DND-41 (cell line): ENCODE measurements at regions not wholly inside any gene's neighbourhood (a gene's known extent, or its start where the extent isn't known, plus 50 kb on each side); places are given as distances from the start of the nearest gene placed in this dataset.

Experiments used
- CTCF ChIP-seq: IDR thresholded peaks from 2 replicates; pipeline ENCODE4 v1.5.1; 2012; ENCODE audit warnings: borderline replicate concordance, low read length, moderate library complexity, mild to moderate bottlenecking; ENCODE audit not compliant: poor library complexity, severe bottlenecking; ENCODE audit errors: extremely low read depth
- EZH2 ChIP-seq: IDR thresholded peaks from 3 replicates; pipeline ENCODE4 v1.6.1; 2012; ENCODE audit warnings: borderline replicate concordance, low read depth, mild to moderate bottlenecking, moderate library complexity, low read length, inconsistent platforms; ENCODE audit not compliant: severe bottlenecking

DNA sequence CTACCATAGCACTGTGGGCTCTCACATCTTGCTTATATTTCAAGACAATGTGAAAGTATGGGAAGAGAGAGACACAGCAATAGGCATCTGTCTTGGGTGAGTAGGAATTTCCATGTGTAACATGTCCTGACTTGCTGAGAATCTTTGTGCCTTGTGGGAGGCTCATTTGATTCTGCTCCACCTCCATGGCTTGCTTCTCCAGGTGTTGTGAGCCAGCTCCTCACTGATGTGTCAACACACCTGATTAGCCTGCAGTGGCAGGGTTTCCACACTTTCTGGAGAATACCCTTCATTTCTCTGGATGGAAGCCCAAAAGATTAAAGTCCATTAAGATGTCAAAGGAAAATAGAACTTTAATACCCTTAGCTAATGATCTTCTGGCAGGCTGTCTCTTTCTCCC lies 613.6 kb downstream of the ZNF608 start:
- TF ChIP-seq CTCF (no peak), EZH2 (no peak)
